SK-MEL-5 (cell line): ENCODE measurements at regions not wholly inside any gene's neighbourhood (a gene's known extent, or its start where the extent isn't known, plus 50 kb on each side); places are given as distances from the start of the nearest gene placed in this dataset.
"Not testable (repeated sequence)": the region's sequence is repeated elsewhere in the genome, so short reads cannot be mapped to it uniquely, and the experiment has no call there.

Experiments
- DNase-seq: peaks from one replicate; pipeline ENCODE4 v3.0.0-alpha.2; 2016; ENCODE audit warnings: low read depth, low spot score
- in situ Hi-C: cut with HindIII; loops from 2 replicates; pipeline ENCODE4 v1.10.0; 2016; ENCODE audit warnings: low sequenced_read_pairs, high pct_unique_total_duplicates, low pct_unique_long_range_greater_than_20kb

DNA sequence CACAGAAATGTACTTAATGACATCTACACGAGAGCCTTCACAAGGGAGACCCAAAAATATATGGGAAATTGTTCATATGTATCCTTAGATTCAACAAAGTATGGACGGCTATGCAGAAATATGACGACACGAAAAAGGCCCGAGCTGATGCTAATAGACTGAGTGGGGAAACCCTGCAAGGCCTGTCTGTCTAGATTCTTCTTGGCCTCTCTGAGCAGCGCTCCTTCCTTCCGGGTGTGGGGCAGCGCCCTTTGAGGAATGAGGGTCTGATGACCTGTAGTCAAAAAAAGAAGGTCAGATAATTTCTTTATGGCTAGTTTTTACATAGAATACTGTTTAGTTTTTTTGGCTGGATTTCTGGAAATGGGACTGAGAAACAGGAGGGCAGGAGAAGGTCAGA is 192.8 kb upstream of the AKR1E2 start:
- no peak for DNase-seq
- in situ Hi-C loops = no loop called here

DNA sequence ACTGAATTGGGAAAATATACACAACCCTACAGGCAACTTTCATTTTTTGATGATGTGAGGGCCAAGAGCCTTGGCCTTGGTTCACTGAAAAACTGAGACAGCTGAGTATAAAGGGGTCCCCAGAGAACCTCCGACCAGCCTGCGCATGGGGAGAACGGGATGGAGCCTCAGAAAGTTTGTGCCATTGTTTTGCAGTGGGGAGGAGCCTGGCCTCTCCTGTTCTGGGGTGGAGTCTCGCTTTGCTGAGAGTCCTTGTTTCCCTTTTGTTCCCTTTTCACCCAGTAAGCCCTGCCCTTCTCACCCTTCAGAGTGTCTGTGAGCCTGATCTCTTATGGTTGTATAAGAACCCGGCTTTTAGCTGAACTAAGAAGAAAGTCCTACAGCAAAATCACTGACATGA is 193.2 kb upstream of the AKR1E2 start:
- in situ Hi-C loops = no loop called here
- no peak for DNase-seq

DNA sequence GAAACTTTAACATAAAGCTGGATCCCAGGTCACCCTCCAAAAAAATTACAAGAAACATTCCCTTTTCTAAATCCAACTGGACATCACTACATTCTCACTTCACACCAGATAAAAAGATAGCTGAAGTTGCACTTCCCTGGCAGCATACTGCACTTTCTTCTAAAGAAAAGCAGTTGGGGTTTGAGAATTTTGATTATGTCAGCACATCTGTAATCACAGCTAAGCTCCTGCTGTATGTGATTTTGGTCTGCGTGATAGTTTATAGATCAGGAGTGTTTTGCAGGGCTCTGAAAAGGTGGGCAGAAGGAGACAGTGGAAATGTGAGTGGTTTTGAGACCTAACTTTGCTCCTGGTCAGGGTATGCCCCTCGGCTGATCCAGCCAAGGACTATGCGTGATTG is 199.1 kb upstream of the AKR1E2 start:
- in situ Hi-C loops = no loop called here
- DNase-seq = no peak

DNA sequence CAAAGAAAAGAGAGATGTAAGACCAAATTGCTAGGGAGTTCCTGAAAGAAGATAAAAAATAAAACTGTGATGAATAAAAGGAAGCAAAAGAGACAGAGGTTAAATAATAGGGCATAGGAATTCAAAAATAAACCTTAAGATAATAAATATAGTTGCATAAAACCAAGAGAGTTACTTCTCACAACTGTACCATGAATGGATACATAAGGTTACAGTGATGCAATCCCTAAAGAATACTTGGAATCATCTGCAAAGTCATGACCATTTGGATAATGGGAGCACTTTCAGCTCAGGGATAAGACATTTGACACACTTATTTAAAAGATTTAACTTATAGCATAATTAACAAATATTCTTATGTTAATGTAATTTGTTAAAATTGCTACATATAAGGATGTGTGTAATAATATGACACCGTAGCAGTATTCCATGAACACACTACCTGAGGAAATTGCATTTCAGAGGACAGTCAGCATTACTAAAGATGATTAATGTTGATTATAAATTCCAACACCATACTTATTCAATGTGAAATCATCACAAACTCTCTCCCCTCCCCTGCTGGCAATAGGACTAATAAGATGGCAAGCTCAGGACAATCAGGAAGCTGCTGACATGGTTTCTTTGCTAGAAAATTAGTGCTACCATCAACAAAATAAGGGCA is 202.1 kb upstream of the AKR1E2 start:
- in situ Hi-C loops = no loop called here
- no peak for DNase-seq

DNA sequence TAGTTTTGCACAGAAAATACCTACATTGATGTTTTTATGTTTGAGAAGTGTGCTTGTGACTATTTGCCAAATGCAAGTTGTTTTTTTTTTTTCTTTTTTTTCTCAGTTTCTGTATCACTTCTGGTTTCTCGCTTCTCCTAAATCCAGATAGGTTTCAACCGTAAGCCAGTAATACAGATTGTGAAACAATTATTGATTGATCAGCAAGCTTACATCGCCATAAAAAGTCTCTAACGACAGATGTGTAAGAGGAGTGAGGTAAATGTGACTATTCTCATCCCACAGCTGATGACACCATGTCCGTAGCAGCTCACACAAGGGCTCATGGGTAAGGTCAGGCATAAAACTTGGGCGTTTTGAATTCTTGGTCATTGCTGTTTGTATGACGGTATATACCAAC is 202.8 kb upstream of the AKR1E2 start:
- DNase-seq = no peak

DNA sequence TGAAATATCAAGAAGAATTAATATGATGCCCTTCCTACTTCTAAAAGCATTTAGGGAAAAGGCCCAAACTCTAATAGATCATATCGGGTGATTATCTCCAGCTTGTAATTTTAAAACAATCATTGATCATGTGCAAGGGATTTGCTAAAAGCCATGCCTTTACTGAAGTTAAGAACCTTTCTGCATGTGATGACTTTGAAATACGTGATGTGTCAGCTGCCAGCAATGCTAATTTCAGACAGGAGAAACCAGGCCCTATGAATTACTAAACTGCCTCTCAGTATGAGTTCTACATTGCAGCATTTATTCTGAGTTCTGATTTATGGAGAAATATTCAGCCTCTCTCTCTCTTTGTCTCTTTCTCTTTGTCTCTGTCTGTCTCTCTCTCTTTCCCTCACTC is 203.6 kb upstream of the AKR1E2 start:
- in situ Hi-C loops = no loop called here
- no peak for DNase-seq

More for the DNA sequence above, 202.8 kb upstream of the AKR1E2 start:
- in situ Hi-C loops = no loop called here

DNA sequence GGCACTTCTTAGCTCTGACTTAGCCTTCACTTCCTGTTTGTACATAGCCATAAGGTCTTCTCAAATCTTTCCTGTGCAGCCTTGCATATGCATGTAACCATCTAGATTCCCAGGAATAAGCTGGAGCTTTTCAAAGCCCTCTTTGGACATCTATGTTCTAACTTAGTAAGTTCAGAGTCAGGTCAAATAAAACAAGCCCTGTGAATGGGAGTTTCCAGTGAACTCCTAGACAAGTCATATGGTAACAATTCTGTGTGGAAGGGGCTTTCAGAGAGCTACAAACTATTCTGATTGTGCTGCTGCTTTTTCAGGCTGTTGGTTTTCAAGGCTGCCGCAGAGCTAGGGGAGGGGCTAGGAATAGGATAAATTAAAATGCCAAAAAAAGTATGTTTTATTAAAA is 208.4 kb upstream of the AKR1E2 start:
- no peak for DNase-seq
- in situ Hi-C loops = no loop called here

DNA sequence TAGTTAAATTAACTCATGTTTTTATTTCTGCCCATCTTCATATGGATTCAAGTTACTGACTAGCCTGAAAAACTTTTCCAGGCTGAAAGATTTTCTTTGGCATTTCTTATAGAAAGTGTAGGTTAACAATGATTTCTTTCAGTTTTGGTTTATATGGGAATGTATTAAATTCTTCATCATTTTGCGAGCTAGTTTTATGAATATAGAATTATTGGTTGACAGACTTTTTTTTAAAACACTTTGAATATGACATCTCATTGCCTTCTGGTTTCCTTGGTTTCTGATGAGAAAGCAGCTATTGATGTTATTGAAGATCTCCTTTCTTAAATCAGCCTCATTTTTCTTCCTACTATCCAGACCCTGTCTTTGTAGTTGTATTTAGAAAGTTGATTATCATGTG is 211.0 kb upstream of the AKR1E2 start:
- no peak for DNase-seq
- in situ Hi-C loops = no loop called here

DNA sequence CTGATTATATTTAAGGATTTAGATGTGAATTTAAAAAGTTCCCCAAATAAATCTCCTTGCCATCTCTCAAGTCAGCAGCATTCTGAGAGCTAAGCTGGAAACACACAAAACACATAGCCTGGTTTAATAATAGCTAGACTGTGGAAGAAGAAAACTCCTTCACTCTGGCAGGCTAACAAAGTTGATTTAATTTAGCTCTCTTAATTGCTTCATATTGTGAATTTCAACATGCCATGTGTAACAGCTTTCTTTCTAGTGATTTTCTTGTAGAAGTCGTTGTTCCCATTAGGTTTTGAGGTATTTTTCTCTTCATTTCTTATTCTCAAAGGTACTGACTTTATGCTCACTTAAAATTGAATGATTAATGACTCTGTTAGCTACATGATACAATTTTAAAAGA is 216.8 kb upstream of the AKR1E2 start:
- in situ Hi-C loops = no loop called here
- DNase-seq = no peak

DNA sequence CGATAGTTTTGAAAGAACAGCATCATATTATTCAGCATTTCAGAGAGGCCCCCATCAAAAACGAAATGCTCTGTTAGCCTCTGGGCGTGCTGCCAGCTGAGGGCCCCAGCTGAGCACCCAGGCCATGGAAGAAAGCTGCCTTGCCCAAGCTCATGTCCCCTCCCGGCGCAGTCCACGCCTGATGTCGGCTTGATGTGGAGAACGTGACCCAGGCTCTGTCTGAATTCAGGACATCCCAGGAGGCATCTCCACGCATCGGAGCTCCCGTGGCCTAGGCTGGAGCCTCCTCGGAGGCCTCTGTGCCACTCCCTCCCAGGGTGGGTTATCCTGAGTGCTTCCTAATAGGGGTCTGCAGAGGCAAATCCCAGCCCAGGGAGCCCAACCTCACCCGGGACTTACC is 218.3 kb upstream of the AKR1E2 start:
- in situ Hi-C loops = no loop called here
- DNase-seq = no peak

DNA sequence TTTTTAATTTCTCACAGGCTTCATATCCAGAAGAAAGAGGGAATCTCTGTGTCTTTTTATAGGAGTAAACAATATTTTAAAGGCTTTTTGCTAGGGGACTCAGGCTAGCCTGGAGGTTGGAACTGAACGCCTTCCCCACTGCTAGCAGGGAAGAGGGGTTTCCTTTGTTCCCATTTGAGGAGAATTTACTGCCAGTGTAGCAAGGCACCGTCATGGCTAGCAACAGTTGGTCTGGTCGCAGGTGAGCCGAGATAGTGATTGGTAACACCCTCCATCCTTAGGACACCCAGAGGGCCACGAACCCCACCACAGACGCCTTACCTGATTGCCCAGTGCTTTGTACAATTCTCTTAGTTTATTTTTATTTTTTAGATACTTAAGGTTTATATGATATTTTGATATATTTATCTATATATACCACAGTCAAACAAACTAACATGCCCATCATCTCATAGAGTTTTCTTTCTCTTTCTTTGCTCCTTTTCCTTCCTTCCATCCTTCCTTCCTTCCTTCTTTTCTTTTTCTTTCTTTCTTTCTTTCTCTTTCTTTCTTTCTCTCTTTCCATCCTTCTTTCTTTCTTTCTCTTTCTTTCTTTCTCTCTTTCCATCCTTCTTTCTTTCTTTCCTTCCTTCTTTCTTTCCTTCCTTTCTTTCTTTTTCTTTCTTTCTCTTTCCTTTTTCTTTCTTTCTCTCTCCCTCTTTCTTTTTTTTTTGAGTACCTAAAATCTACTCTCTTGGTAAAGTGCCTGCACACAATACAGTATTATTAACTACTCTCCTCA is 219.0 kb upstream of the AKR1E2 start:
- in situ Hi-C loops = no loop called here
- no peak for DNase-seq

DNA sequence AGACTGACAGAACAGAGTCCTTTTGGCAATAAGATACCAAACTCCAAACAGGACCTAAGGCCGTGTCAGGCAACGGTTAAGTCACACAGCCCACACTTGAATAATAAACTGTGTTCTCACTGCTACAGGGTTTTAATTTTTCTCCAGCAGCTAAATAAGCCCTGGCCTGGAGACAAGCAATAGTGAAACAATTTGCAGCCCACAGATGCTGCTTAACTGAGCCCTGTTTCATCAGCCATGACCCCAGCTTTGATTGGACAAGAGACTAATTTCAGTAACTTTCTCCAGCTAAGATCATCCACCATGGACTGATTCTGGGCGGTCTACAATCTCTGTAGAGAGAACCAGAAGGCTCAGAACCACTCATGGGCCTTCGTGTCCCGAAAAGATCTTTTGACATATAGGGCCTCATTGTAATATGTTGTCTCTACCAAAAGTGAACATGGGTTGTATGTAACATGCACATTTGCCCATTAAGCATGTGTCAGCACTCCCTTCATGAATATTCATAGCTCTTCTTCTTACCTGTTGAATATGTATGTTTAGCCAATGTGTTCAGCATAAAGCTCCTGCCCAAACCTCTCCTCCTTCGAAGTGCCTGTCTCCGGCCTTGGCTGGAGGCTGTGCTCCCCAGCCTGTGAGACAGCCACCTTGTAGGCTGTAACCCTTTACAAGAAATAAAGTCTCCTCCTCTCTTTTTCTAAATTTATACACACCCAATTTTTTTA is 223.1 kb upstream of the AKR1E2 start:
- in situ Hi-C loops = no loop called here
- no peak for DNase-seq

DNA sequence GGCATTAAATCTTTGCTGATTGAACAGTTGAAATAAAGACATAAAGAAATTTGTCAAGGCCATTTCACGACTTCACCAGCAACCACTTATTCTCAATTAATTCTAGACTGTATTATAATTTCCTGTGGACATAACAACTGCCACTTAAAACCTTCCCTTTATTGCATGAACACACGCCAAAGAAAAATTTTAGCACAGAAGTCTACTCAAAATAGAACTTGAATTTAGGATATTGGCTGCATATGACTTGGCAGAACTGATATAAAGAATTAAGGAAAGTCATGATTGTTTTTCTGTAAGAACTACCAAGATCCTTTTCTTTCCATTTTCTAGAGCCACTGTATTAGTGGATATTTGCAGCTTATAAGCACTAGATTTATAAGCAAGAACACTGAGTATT is 226.5 kb upstream of the AKR1E2 start:
- no peak for DNase-seq
- in situ Hi-C loops = no loop called here

DNA sequence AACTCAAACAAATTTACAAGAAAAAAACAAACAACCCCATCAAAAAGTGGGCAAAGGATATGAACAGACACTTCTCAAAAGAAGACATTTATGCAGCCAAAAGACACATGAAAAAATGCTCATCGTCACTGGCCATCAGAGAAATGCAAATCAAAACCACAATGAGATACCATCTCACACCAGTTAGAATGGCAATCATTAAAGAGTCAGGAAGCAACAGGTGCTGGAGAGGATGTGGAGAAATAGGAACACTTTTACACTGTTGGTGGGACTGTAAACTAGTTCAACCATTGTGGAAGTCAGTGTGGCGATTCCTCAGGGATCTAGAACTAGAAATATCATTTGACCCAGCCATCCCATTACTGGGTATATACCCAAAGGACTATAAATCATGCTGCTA is 228.1 kb upstream of the AKR1E2 start:
- in situ Hi-C loops, DNase-seq: not testable (repeated sequence)

DNA sequence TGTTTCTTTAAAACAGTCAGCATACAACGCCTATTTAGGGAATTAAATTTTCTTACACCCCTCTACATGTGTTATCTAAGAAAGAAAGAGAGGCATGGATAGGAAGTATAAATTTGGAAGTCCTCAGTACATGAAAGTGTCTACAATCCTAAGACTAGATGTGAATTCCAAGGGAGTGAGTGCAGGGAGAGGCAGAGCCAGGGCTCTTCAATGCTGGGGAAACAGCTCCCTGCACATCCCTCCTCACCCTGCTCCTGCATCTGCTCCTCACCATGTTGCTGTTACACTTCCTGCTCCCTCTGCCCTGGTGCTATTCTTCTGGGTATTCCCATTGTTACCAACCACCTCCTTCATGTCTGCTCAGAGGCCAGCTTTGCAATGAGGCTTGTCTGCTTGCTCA is 229.1 kb upstream of the AKR1E2 start:
- in situ Hi-C loops = no loop called here
- DNase-seq = no peak

DNA sequence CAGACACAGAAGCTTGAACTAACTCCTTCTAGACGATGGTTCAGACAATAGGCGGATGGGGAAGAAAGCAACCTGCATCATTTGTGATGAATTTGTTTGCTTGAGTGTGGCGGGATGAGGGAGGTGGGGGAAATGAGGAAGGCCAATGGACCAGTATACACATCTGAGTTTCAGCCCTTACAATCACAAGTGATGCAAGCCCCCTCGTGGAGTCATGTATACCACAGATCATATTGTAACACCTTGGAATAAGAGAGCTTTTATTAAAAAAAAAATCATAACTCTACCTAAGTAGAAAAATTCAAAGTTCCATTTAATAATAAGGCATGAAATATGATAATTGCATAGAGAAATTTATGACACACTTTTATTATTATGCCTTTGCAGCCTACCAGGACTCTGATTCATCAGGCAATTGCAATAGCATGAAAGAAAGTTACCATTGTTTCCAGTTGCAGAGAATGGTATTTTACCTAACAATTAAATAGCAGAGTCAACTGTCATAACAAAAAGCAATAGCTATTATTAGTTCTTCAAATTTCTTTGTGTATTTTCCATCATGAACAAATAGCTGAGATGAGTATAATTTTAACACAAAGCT is 230.2 kb upstream of the AKR1E2 start:
- DNase-seq = no peak
- in situ Hi-C loops = no loop called here

DNA sequence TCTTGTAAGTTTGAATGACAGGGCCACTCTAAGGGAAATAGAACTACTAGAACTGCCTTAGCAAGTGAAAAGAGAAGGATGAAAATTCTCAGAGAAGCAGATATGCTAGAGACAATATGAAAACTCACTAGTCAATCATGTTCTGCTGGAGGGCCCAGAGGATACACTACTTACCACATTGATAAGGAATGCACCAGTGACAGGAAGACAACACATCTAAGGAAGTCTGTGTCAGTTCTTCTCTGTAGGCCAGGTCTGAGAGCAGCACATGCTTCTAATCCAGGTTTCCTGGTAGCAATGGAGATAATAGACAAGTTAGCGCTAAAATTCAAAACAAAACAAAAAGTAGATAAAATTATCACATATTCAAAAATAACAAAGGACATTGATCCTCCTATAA is 235.2 kb upstream of the AKR1E2 start:
- in situ Hi-C loops = no loop called here

DNA sequence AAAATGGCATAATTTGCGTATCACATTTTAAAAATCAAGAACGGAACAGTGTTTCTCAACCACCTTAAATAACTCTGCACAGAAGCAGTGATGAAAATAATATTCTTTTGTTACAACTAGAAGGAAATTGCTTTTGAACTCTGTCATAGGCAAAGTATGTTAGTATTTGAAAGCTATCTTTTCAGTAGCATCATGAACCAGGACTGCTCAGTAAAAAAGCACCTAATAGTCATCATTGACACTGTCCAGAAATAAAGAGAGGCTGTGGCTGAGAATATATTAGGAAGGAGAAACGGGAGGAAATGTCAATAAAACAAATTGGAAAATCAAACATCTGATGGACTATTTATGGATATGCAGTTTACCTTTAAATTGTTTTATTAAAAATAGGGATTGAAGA is 237.2 kb upstream of the AKR1E2 start:
- no peak for DNase-seq
- in situ Hi-C loops = no loop called here

More for the DNA sequence above, 235.2 kb upstream of the AKR1E2 start:
- no peak for DNase-seq
